Brain microvascular endothelial cell (primary cell): ENCODE measurements at regions not wholly inside any gene's neighbourhood (a gene's known extent, or its start where the extent isn't known, plus 50 kb on each side); places are given as distances from the start of the nearest gene placed in this dataset.
"Not testable (repeated sequence)": the region's sequence is repeated elsewhere in the genome, so short reads cannot be mapped to it uniquely, and the experiment has no call there.

Experiments
- DNase-seq: peaks from one replicate; pipeline ENCODE4 v3.0.0-alpha.2; 2020
- H3K27ac ChIP-seq: fragments of 250-450 bp; sonication (Bioruptor Pico); 2 replicates; pipeline ENCODE4 v1.5.1; 2020; ENCODE audit warnings: mild to moderate bottlenecking, moderate library complexity
- H3K27me3 ChIP-seq: fragments of 250-450 bp; sonication (Bioruptor Pico); replicated peaks from 2 replicates; pipeline ENCODE4 v1.5.1; 2020; ENCODE audit warnings: mild to moderate bottlenecking
- H3K36me3 ChIP-seq: fragments of 250-450 bp; sonication (Bioruptor Pico); replicated peaks from 2 replicates; pipeline ENCODE4 v1.5.1; 2020; ENCODE audit warnings: mild to moderate bottlenecking
- H3K4me3 ChIP-seq: 2 replicates; pipeline ENCODE4 v1.5.1; 2011; ENCODE audit warnings: low read depth, mild to moderate bottlenecking, control low read depth, low read length, moderate library complexity
- in situ Hi-C: cut with HindIII; loops from 2 replicates; pipeline ENCODE4 v1.10.0; 2017; ENCODE audit warnings: low sequenced_read_pairs, low pct_ligation_motif_present
- TF ChIP-seq, protein P1 (sequence below): IDR thresholded peaks from 2 replicates; pipeline ENCODE4 v1.5.1; 2011; ENCODE audit warnings: low read depth, mild to moderate bottlenecking, moderate library complexity, low read length, control low read depth, inconsistent platforms; ENCODE audit errors: missing control alignments

DNA sequence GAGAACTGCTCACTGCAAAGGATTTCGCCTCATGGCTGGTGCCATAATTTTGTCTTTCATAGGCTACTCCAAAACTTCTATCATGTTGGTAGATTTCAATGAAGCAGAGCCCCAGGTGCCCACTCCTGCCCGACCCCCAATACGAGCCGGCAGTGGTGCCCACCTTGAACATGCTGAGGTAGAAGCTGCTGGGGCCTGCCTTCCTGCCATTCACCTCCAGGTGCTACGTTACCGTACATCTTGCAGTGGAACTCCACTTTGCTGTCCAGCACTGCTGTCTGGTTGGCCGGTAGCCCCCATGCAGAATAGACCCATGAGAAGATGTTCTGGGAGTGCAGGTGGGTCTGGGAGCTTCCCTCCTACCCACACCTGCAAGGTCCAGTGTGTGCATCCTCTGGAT is 502.8 kb upstream of the TBL1XR1 start:
- in situ Hi-C loops, result no loop called here
- Histone ChIP-seq H3K4me3 (no peak overlapping the region), H3K27ac (no peak overlapping the region), H3K27me3 (no peaks in the 10 kb centered on the region), H3K36me3 (no peaks in the 10 kb centered on the region)
- TF ChIP-seq, protein P1, sequence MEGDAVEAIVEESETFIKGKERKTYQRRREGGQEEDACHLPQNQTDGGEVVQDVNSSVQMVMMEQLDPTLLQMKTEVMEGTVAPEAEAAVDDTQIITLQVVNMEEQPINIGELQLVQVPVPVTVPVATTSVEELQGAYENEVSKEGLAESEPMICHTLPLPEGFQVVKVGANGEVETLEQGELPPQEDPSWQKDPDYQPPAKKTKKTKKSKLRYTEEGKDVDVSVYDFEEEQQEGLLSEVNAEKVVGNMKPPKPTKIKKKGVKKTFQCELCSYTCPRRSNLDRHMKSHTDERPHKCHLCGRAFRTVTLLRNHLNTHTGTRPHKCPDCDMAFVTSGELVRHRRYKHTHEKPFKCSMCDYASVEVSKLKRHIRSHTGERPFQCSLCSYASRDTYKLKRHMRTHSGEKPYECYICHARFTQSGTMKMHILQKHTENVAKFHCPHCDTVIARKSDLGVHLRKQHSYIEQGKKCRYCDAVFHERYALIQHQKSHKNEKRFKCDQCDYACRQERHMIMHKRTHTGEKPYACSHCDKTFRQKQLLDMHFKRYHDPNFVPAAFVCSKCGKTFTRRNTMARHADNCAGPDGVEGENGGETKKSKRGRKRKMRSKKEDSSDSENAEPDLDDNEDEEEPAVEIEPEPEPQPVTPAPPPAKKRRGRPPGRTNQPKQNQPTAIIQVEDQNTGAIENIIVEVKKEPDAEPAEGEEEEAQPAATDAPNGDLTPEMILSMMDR, result no peak
- DNase-seq, result no peak

DNA sequence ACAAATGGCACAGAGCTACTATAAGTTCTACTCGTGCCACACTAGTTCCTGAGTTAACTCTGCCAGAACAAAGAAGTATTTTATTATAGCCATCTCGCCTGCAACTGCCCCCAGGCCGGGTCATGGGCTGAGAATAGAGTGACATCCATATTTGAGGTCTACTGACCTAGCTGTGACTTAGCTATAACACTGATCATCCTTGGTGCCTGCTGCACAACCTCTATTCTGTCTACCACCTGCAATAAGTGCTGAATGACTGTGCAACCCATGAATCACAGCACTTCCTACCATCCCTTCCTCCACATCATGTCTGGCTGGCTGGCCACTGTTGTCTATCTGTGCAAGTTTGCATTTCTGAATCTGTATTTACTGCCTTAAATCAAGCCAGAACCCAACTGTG is 506.5 kb upstream of the TBL1XR1 start:
- in situ Hi-C loops, result no loop called here
- H3K36me3 ChIP-seq, result no peaks in the 10 kb centered on the region
- no peaks in the 10 kb centered on the region for H3K27me3 ChIP-seq
- no peak overlapping the region for H3K4me3 ChIP-seq
- DNase-seq, result peak; percentile 42
- TF ChIP-seq, protein P1, result no peak
- no peak overlapping the region for H3K27ac ChIP-seq

DNA sequence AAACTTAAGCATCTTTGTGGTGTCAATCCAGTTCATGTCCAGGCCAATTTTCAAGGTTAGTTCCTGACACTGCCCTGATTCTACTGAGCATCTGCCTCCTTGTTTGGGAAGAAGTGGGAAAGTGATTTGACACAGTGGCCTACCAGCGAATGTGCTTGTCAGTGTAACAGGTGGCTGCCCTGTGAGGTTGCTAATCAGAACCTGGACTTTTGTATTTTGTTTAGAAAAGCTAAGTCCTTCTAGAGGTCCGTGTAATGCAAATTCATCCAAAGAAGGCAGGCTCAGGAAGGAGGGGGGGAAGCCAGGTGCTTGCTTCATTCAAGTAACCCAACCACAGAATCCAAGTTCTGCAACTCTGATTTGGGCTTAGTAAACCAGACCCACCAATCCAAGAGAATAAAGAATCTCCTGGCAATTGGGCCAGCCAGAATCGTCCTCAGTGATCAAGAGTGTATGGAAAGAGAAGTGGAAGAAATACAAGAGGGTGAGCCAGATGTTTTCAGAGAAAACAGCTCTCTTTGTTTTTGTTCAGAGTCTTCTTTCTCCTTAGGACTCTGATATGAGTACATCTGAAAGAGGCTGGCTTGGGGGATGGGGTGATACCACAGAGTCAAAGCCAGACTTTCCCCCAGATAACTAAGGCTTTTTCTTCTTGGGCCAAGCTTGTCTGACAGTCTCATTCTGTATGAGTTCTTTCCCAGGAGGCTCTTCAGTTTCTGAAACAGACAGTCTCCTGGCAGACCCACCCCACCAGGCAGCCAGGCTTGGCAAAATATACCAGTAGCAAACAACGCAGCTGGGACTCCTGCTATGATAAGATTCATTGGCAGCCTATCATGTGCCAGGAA is 508.9 kb upstream of the TBL1XR1 start:
- in situ Hi-C loops, result no loop called here
- Histone ChIP-seq H3K36me3 (no peaks in the 10 kb centered on the region), H3K4me3 (no peak overlapping the region), H3K27me3 (no peaks in the 10 kb centered on the region), H3K27ac (no peak overlapping the region)
- TF ChIP-seq, protein P1, result no peak
- peak; percentile 28 for DNase-seq

DNA sequence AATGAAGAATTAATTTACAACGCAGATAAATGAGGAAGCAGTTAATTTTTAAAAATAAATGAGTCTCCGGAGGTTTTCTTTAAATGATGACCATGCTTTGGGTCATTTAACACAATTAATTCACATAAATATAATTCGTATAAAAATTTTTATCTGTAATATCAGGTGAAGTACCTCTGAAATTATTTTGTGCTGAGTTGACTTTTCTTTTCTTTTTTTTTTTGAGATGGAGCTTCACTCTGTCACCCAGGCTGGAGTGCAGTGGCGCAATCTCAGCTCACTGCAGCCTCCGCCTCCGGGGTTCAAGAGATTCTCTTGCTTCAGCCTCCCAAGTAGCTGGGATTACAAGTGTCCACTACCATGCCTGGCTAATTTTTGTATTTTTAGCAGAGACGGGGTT is 512.2 kb upstream of the TBL1XR1 start:
- H3K27ac ChIP-seq, H3K27me3 ChIP-seq, H3K36me3 ChIP-seq, DNase-seq, in situ Hi-C loops, H3K4me3 ChIP-seq: not testable (repeated sequence)

DNA sequence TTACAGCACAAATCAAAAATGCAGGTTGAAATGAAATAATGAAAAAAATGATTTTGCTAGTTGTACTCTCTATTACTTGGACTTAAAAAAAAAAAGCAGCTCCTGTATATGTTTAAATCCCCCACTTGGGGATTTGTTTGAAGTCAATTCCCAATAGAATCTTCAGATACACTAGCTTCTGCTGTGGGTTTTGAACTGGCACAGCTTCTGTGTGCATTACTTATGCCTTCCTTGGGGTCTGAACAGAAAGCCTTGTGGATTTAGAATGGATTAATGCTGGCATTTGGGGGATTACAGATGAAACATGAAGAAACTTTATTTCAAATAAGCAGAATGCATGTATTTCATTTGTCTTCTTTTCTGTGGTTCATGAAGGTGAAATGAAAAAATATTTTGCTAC is 513.2 kb upstream of the TBL1XR1 start:
- no peak for DNase-seq
- Histone ChIP-seq H3K27ac (no peak overlapping the region), H3K4me3 (no peak overlapping the region), H3K27me3 (no peaks in the 10 kb centered on the region), H3K36me3 (no peaks in the 10 kb centered on the region)
- in situ Hi-C loops, result no loop called here
- TF ChIP-seq, protein P1, result no peak

DNA sequence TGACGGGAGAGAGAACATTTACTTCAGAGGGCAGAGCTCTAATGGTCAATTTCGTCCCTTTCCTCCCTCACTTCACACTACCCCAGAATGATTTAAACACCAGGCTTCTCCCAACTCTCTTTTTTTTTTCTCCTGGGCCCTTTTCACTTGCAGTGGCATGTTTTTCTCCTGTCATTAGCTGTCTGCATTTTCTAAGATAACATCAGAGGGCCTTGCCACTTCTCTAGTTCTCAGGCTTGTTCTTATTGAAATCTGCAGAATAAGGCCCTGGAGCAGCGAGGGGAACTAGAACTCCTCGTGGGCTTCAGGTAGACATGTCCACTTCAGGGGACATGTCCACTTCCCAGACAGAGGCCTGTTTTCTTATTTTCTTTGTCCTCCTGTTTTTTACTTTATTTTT is 514.4 kb upstream of the TBL1XR1 start:
- H3K27me3 ChIP-seq, result no peaks in the 10 kb centered on the region
- in situ Hi-C loops, result no loop called here
- H3K27ac ChIP-seq, result no peak overlapping the region
- no peak for DNase-seq
- TF ChIP-seq, protein P1, result no peak
- no peaks in the 10 kb centered on the region for H3K36me3 ChIP-seq
- no peak overlapping the region for H3K4me3 ChIP-seq
